GM12872 (cell line): ENCODE measurements at regions not wholly inside any gene's neighbourhood (a gene's known extent, or its start where the extent isn't known, plus 50 kb on each side); places are given as distances from the start of the nearest gene placed in this dataset.

Experiments
- CTCF ChIP-seq: IDR thresholded peaks from 3 replicates; pipeline ENCODE4 v1.5.1; 2011; ENCODE audit warnings: low read depth, mild to moderate bottlenecking, low read length, moderate library complexity; ENCODE audit not compliant: insufficient read depth

DNA sequence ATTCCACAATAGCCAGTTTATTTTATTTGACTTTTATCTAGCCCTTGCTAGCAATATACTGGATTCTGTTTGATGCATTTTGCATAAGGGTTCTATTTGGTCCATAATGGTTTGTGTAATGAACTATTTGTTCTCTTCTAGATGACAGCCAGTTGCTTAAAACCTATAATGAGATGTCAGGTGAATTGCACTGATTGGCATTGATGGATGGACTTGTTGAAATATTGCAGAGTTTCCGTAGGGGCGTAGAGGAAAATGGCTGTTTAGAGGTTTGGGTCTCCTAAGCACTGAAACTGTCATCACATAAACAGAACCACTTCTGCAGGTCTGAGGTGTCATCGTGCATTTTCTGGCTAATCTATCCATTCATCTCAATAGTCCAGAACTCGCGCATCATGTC, 124.9 kb upstream of the HDAC9 start:
- no peak for TF ChIP-seq CTCF

- no peak for TF ChIP-seq CTCF
Measured at GRCh38 chr7:18378989-18379605, 116.5 kb upstream of the HDAC9 start.

DNA sequence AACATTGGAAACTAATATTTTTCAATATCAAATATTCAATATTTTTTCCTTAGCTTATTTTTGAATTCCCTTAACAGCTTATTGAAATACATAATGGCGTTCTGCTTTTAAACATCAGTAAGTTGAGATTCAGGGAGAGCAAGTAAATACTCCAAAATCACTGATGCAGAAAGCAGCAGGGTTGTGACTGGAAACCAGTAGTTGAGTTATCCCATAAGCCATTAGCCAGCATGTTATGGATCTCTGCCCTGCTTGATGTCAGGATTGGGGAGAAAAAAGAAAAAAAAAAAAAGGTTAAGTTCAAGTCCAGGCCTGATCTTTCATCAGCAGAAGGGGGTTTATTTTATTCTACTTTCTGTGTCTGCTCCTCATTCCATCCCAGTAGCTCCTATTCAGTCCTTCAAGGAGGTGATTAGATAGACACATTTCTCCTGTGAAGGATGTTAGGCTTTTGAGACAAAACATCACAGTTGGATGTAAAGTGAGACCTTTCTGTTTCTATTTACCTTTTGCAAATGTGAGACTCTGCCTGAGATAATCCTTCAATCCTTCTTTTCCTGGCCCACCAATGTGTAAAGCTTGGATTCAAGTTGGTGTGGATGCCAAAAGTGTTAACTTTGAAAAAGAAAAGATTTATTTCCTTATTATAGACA, 110.9 kb upstream of the HDAC9 start:
- no peak for TF ChIP-seq CTCF

- TF ChIP-seq CTCF = no peak
Measured at GRCh38 chr7:18386607-18387006, 108.9 kb upstream of the HDAC9 start.

DNA sequence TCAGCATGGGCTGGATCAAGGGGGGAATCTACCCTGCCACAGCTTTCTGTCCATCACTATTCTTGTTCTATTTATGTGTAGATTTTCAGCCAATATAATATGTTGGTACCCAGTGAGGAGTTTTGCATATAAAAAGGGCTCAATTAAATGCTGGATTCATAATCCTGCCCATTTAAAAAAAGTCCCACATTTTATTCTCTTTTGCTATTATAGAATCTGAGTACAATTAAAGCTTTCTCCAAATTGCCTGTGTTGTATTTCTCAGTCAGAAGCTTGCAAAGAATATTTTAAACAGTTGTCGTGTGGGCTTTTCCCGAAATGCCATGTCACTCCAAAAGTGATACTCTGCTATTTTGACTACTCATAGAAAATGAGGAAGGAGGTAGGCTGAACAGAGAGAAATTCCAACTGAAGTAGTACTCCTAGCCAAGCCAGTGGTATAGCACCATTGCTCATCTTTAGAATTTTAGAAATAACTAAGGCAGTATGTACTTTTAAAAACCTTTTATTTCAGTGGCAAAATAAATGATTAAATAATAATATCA, 108.3 kb upstream of the HDAC9 start:
- no peak for TF ChIP-seq CTCF

DNA sequence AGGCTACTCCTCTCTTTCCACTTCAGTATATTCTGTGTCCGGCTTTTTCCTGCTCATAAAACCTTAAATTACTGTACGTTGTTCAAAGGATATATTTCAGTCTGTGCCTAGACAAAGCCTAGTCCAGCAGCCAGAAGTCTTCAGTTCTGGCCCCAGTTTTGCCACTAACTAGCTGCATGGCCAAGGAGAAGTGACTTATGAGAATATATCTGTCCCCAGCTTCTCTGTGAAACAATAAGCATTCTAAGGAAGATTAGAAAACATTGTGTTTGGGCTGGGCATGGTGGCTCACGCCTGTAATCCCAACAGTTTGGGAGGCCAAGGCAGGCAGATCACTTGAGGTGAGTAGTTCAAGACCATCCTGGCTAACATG, 105.0 kb upstream of the HDAC9 start:
- TF ChIP-seq CTCF = no peak

DNA sequence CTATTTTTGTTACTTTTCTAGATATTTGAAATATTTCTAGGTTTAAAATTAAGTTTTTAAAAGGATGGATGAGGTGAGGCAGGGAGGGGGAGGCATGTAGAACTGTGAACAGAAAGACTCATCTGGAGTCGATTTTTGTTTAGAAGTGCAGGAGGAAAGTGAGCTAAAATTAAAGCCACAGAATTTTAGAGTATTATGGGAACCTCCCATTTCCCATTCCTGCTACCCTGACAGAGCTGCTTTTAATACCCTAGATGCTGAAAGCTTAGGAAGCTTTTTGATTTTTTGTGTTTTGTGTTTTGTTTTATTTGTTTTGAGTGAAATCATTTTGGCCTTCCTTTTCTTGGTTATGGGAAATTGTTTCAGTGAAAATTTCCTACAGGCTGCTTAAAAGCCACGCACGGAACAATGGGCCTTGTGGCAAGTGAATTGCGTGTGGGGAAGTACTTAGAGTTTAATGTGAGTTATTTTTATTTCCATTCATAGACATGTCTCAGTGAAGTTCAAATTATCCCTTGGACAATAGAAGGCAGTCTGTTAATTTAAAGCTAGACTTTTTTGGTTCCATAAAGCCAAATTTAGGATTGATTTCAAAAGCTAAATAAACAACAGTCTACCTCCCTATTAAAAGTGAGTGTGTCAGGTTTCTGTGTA, 102.0 kb upstream of the HDAC9 start:
- TF ChIP-seq CTCF = no peak
